Gastrocnemius medialis (tissue), 4 donors: ENCODE measurements at regions not wholly inside any gene's neighbourhood (a gene's known extent, or its start where the extent isn't known, plus 50 kb on each side); places are given as distances from the start of the nearest gene placed in this dataset.

Experiments
- ATAC-seq, 2 donors: fragments of 150-250 bp; one replicate each; pipeline ENCODE4 v1.9.1; 2016
- DNase-seq, 2 donors: peaks; one replicate each; pipeline ENCODE4 v3.0.0-alpha.2; 2019
- H3K27ac ChIP-seq, 4 donors: fragments of 200-600 bp; sonication (generic); 1 replicate in 1 of 4; 2 replicates in 3 of 4; pipeline ENCODE4 v1.5.1; 2016 to 2018; ENCODE audit warnings: mild to moderate bottlenecking in 2 of 4, moderate library complexity in 1 of 4
- H3K27me3 ChIP-seq, 3 donors: fragments of 200-600 bp; sonication (generic) in 2 of 3; 1 replicate in 1 of 3; 2 replicates in 2 of 3; pipeline versions ENCODE4 v1.5.1 to v1.6.0; 2016 to 2019; ENCODE audit warnings: mild to moderate bottlenecking in 1 of 3, moderate library complexity in 1 of 3
- H3K36me3 ChIP-seq, 2 donors: fragments of 200-600 bp; sonication (generic) in 1 of 2; one replicate each; pipeline ENCODE4 v1.5.1; 2017 to 2018
- H3K4me1 ChIP-seq, 2 donors: fragments of 200-600 bp; sonication (generic) in 1 of 2; one replicate each; pipeline ENCODE4 v1.5.1; 2016 to 2017; ENCODE audit warnings: mild to moderate bottlenecking in 2 of 2
- H3K4me3 ChIP-seq, 4 donors: fragments of 200-600 bp; sonication (generic) in 3 of 4; 1 replicate in 1 of 4; 2 replicates in 3 of 4; pipeline ENCODE4 v1.5.1; 2016 to 2019; ENCODE audit warnings: mild to moderate bottlenecking in 2 of 4
- H3K9me3 ChIP-seq, 3 donors: fragments of 200-600 bp; sonication (generic) in 2 of 3; 1 replicate in 1 of 3; 2 replicates in 2 of 3; pipeline ENCODE4 v1.5.1; 2016 to 2019
- CTCF ChIP-seq, 5 experiments: fragments of 450-650 bp in 3 of 5; fragments of 200-600 bp in 2 of 5; sonication (generic) in 2 of 5; IDR thresholded peaks in 4 of 5; conservative IDR thresholded peaks in 1 of 5; 1 replicate in 4 of 5; 2 replicates in 1 of 5; pipeline ENCODE4 v1.5.1; 2016 to 2019; ENCODE audit warnings: antibody characterized with exemption in 5 of 5, mild to moderate bottlenecking in 3 of 5, moderate library complexity in 3 of 5
- POLR2A ChIP-seq, 2 donors: fragments of 450-650 bp; IDR thresholded peaks; one replicate each; pipeline ENCODE4 v1.6.1; 2017; ENCODE audit warnings: antibody characterized with exemption in 2 of 2, mild to moderate bottlenecking in 2 of 2, moderate library complexity in 2 of 2
- in situ Hi-C, 4 donors: fragments of 200-750 bp; cut with MboI; loops; one replicate each; pipeline versions ENCODE4 v1.15.0 to v1.8.0; 2017; ENCODE audit warnings: low sequenced_read_pairs in 4 of 4
- intact Hi-C: fragments of 100-400 bp; cut with DNase I; formaldehyde crosslinking; loops from one replicate; pipeline ENCODE4 v1.15.1; 2023; ENCODE audit warnings: low total_unique reads

- Histone ChIP-seq H3K27ac (no peak overlapping the region), H3K4me3 (no peak overlapping the region), H3K9me3 (no peaks in the 10 kb centered on the region), H3K27me3 (no peaks in the 10 kb centered on the region), H3K36me3 (no peaks in the 10 kb centered on the region), H3K4me1 (no peaks in the 10 kb centered on the region)
- no peak for TF ChIP-seq CTCF (IDR thresholded peaks at IDR 0.05 in 4 of 5, conservative IDR thresholded peaks at IDR 0.05 in 1 of 5)
- TF ChIP-seq POLR2A (IDR thresholded peaks at IDR 0.05) = no peak
- DNase-seq = no peak
- intact Hi-C loops (no loop called here), in situ Hi-C loops (no loop called here)
- ATAC-seq = no peak
Measured at GRCh38 chr14:54278665-54279295, 118.0 kb upstream of the CDKN3 start.

- H3K4me1 ChIP-seq = no peaks in the 10 kb centered on the region
- intact Hi-C loops = no loop called here
- in situ Hi-C loops = no loop called here
- no peaks in the 10 kb centered on the region for H3K9me3 ChIP-seq
- no peak overlapping the region for H3K27ac ChIP-seq
- DNase-seq (no peak), ATAC-seq (no peak)
- no peaks in the 10 kb centered on the region for H3K36me3 ChIP-seq
- no peak for TF ChIP-seq CTCF (IDR thresholded peaks at IDR 0.05 in 4 of 5, conservative IDR thresholded peaks at IDR 0.05 in 1 of 5)
- no peak for TF ChIP-seq POLR2A (IDR thresholded peaks at IDR 0.05)
- no peaks in the 10 kb centered on the region for H3K27me3 ChIP-seq
- H3K4me3 ChIP-seq = no peak overlapping the region
Measured at GRCh38 chr14:54282849-54283248, 114.0 kb upstream of the CDKN3 start.

- in situ Hi-C loops (no loop called here), intact Hi-C loops (no loop called here)
- no peak overlapping the region for H3K27ac ChIP-seq
- ATAC-seq = no peak
- no peaks in the 10 kb centered on the region for H3K27me3 ChIP-seq
- no peak overlapping the region for H3K4me3 ChIP-seq
- DNase-seq = no peak
- TF ChIP-seq CTCF (IDR thresholded peaks at IDR 0.05 in 4 of 5, conservative IDR thresholded peaks at IDR 0.05 in 1 of 5) = no peak
- TF ChIP-seq POLR2A (IDR thresholded peaks at IDR 0.05) = no peak
- H3K9me3 ChIP-seq = no peaks in the 10 kb centered on the region
- H3K4me1 ChIP-seq = no peaks in the 10 kb centered on the region
- H3K36me3 ChIP-seq = no peaks in the 10 kb centered on the region
Measured at GRCh38 chr14:54285030-54285429, 111.8 kb upstream of the CDKN3 start.

GRCh38 chr14:54291491-54292191 is 105.2 kb upstream of the CDKN3 start:
- Histone ChIP-seq H3K27me3 (no peaks in the 10 kb centered on the region), H3K27ac (no peak overlapping the region), H3K4me3 (no peak overlapping the region), H3K4me1 (no peaks in the 10 kb centered on the region), H3K36me3 (no peaks in the 10 kb centered on the region), H3K9me3 (no peaks in the 10 kb centered on the region)
- no peak for ATAC-seq
- TF ChIP-seq POLR2A (IDR thresholded peaks at IDR 0.05) = no peak
- TF ChIP-seq CTCF (IDR thresholded peaks at IDR 0.05 in 4 of 5, conservative IDR thresholded peaks at IDR 0.05 in 1 of 5) = no peak
- DNase-seq = no peak
- in situ Hi-C loops (no loop called here), intact Hi-C loops (no loop called here)
